GM12891 (cell line): ENCODE measurements at regions not wholly inside any gene's neighbourhood (a gene's known extent, or its start where the extent isn't known, plus 50 kb on each side); places are given as distances from the start of the nearest gene placed in this dataset.

Experiments
- PAX5 ChIP-seq: IDR thresholded peaks from 2 replicates; pipeline ENCODE4 v1.6.1; 2011; ENCODE audit warnings: low read length, moderate library complexity, mild to moderate bottlenecking; ENCODE audit not compliant: insufficient read depth, severe bottlenecking
- POLR2A ChIP-seq: IDR thresholded peaks from 2 replicates; pipeline ENCODE4 v1.6.1; 2011; ENCODE audit warnings: low read depth, low read length, control low read depth
- POLR2AphosphoS5 ChIP-seq: IDR thresholded peaks from 2 replicates; pipeline ENCODE4 v1.6.1; 2011; ENCODE audit warnings: low read depth, low read length, control low read depth
- POU2F2 ChIP-seq: IDR thresholded peaks from 2 replicates; pipeline ENCODE4 v1.6.1; 2011; ENCODE audit warnings: low read depth, mild to moderate bottlenecking, control low read depth, low read length, moderate library complexity
- SPI1 ChIP-seq: IDR thresholded peaks from 2 replicates; pipeline ENCODE4 v1.6.1; 2011; ENCODE audit warnings: low read depth, low read length, control low read depth
- TAF1 ChIP-seq: IDR thresholded peaks from 2 replicates; pipeline ENCODE4 v1.6.1; 2011; ENCODE audit warnings: low read depth, low read length, control low read depth

DNA sequence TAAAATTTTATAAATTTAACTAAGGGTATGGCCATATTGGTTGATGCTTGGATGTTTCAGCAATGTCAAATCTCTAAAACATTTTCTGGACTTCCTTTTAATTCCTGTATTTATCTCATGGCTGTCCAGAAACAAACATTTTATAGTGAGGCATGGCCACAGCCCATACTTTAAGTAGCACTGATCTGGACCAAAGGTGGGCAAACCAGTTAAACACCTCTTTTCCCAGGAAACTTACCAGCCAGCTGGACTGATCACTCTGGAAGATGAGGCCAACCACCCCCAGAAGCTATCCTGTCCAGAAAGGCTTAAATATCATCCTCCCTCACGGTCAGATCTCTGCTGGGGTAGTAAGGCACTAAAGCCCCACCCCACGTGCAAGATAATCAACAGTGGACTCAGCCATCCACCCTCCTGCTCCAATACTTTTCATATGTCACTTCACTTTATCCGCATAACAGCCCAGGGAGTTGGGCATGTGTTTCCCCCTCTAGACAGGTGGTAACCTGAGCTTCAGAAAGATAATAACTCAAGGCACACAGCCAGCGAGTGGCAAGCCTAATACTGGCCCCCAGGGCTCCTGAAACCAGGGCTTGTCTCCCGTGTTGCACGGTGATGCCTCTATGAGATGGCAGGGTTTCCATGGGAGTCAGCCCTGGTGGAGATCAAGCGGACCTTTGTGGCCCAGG lies 120.5 kb upstream of the NGF start:
- TF ChIP-seq POLR2A (no peak), SPI1 (no peak), POLR2AphosphoS5 (no peak), TAF1 (no peak), PAX5 (no peak), POU2F2 (no peak)
